ENCODE measurements at regions not wholly inside any gene's neighbourhood (a gene's known extent, or its start where the extent isn't known, plus 50 kb on each side); places are given as distances from the start of the nearest gene placed in this dataset.

DNA sequence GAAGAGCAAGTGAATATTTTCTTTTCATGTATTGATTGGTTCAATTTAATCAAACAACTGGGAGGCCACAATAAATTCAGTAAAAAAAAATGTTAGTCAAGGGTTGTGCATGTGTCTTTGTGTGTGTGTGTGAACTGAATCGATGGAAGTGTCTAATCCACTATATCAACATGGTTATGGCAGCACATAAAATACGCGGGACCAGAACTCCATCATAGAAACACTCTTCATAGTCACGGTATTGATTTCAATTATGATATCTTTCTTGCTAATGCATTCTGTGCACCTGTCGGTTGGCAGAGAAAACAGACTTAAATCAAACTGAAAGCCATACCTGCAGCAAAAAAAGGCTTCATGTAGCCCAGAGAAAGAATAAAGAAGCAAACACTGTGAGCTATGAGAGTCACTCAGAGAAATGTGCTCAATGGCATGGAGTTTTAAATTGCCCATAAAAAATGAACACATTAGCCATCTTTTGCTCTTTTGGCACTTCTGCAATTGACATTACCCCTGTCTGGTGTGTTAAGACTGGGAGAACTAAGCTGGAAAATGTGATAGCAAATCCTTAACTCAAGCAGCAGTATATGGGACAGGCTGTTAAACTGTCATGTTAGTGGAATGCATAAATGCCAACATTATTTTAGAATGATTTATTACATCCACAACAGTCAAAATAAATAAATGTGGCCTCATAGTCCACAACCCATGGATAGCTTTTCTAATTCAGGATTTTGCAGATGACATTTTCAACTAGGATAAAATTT lies 642.4 kb upstream of the C9orf72 start:
- H3K27me3 Mint-ChIP-seq (ENCODE audit: insufficient read depth) = no peaks in the 10 kb centered on the region
- no peaks in the 10 kb centered on the region for H3K9me3 Mint-ChIP-seq
- Histone ChIP-seq H3K27me3 (ENCODE audit: control insufficient read depth, insufficient read depth, low read length, poor library complexity, severe bottlenecking) (no peaks in the 10 kb centered on the region), H3K36me3 (ENCODE audit: control insufficient read depth, insufficient read depth, low read length) (no peaks in the 10 kb centered on the region), H3K9me3 (ENCODE audit: control insufficient read depth, low read length) (no peaks in the 10 kb centered on the region), H3K9ac (ENCODE audit: extremely low read depth, low read length, poor library complexity, severe bottlenecking) (no peak overlapping the region), H3K4me1 (ENCODE audit: control insufficient read depth, insufficient read depth, low read length) (no peaks in the 10 kb centered on the region), H3K27ac (ENCODE audit: low read depth, low read length) (no peak overlapping the region), H3K4me3 (ENCODE audit: low read length) (no peak overlapping the region)
- no peaks in the 10 kb centered on the region for H3K36me3 Mint-ChIP-seq (ENCODE audit: low read depth)
- 97 to 100% methylated on average over 4 of the region's 5 CpGs for WGBS, 2 experiments (ENCODE audit: insufficient coverage in 1 of 2, insufficient read length in 1 of 2)
- no peak overlapping the region for H3K27ac Mint-ChIP-seq
- TF ChIP-seq, protein P1, sequence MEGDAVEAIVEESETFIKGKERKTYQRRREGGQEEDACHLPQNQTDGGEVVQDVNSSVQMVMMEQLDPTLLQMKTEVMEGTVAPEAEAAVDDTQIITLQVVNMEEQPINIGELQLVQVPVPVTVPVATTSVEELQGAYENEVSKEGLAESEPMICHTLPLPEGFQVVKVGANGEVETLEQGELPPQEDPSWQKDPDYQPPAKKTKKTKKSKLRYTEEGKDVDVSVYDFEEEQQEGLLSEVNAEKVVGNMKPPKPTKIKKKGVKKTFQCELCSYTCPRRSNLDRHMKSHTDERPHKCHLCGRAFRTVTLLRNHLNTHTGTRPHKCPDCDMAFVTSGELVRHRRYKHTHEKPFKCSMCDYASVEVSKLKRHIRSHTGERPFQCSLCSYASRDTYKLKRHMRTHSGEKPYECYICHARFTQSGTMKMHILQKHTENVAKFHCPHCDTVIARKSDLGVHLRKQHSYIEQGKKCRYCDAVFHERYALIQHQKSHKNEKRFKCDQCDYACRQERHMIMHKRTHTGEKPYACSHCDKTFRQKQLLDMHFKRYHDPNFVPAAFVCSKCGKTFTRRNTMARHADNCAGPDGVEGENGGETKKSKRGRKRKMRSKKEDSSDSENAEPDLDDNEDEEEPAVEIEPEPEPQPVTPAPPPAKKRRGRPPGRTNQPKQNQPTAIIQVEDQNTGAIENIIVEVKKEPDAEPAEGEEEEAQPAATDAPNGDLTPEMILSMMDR (conservative IDR thresholded peaks at IDR 0.05) = no peak
- H3K4me1 Mint-ChIP-seq = peaks cover 6% of the 10 kb centered on the region
- no peak overlapping the region for H3K4me3 Mint-ChIP-seq
- DNase-seq = no peak

DNA sequence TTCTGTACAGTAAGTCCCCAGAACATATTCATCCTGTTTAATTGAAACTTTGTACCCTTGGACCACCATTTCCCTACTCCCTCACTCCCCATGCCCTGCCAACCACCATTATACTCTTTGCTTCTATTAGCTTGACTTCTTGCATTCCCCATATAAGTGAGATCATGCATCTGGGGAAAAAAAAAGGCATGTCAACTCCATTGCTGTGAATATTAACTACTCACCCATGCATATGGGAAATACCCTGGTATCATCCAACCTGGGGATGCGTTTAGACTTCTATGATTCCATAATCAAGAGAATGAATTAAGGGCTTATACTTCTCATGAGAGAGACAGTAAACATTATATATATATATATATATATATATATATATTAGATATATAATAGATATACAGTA lies 659.4 kb upstream of the C9orf72 start:
- no peaks in the 10 kb centered on the region for H3K36me3 Mint-ChIP-seq (ENCODE audit: low read depth)
- no peaks in the 10 kb centered on the region for H3K9me3 Mint-ChIP-seq
- no peaks in the 10 kb centered on the region for H3K27me3 Mint-ChIP-seq (ENCODE audit: insufficient read depth)
- TF ChIP-seq, protein P1 (conservative IDR thresholded peaks at IDR 0.05) = no peak
- Histone ChIP-seq H3K9ac (ENCODE audit: extremely low read depth, low read length, poor library complexity, severe bottlenecking) (no peak overlapping the region), H3K27me3 (ENCODE audit: control insufficient read depth, insufficient read depth, low read length, poor library complexity, severe bottlenecking) (no peaks in the 10 kb centered on the region), H3K36me3 (ENCODE audit: control insufficient read depth, insufficient read depth, low read length) (no peaks in the 10 kb centered on the region), H3K4me1 (ENCODE audit: control insufficient read depth, insufficient read depth, low read length) (no peaks in the 10 kb centered on the region), H3K4me3 (ENCODE audit: low read length) (no peak overlapping the region), H3K9me3 (ENCODE audit: control insufficient read depth, low read length) (no peaks in the 10 kb centered on the region), H3K27ac (ENCODE audit: low read depth, low read length) (no peak overlapping the region)
- no peak overlapping the region for H3K27ac Mint-ChIP-seq
- 100% methylated on average over 1 of the region's 1 CpG; no CpG with 5 or more reads in 1 of the 2 experiments for WGBS, 2 experiments (ENCODE audit: insufficient coverage in 1 of 2, insufficient read length in 1 of 2)
- no peak overlapping the region for H3K4me3 Mint-ChIP-seq
- H3K4me1 Mint-ChIP-seq = peaks cover 21% of the 10 kb centered on the region
- no peak for DNase-seq

DNA sequence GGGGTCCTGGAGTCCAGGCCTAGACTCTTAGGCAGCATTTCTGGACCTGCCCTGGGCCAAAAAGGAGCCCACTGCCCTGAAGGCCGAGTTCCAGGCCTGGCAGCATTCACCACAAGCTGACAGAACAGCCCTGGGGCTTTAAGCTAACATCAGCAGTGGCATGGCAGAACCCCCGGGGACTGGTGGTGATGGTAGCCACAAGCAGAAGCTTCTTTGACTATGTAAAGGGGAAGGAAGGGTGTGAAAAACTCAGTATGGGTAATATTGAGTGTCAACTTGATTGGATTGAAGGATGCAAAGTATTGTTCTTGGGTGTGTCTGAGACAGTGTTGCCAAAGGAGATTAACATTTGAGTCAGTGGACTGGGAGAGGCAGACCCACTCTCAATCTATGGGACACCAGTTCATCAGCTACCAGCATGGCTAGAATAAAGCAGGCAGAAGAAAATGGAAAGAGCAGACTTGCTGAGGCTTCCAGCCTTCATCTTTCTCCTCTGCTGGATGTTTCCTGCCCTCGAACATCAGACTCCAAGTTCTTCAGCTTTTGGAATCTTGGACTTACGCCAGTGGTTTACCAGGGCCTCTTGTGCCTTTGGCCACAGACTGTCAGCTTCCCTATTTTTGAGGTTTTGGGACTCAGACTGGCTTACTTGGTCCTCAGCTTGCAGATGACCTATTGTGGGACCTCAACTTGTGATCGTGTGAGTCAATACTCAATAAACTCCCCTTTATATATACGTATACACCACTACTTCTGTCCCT lies 661.0 kb upstream of the C9orf72 start:
- Mint-ChIP-seq H3K4me3 (no peak overlapping the region), H3K9me3 (no peaks in the 10 kb centered on the region), H3K4me1 (peaks cover 21% of the 10 kb centered on the region), H3K27ac (no peak overlapping the region), H3K36me3 (ENCODE audit: low read depth) (no peaks in the 10 kb centered on the region), H3K27me3 (ENCODE audit: insufficient read depth) (no peaks in the 10 kb centered on the region)
- DNase-seq = no peak
- no peak overlapping the region for H3K9ac ChIP-seq (ENCODE audit: extremely low read depth, low read length, poor library complexity, severe bottlenecking)
- H3K27me3 ChIP-seq (ENCODE audit: control insufficient read depth, insufficient read depth, low read length, poor library complexity, severe bottlenecking) = no peaks in the 10 kb centered on the region
- no peaks in the 10 kb centered on the region for H3K4me1 ChIP-seq (ENCODE audit: control insufficient read depth, insufficient read depth, low read length)
- H3K36me3 ChIP-seq (ENCODE audit: control insufficient read depth, insufficient read depth, low read length) = no peaks in the 10 kb centered on the region
- no peaks in the 10 kb centered on the region for H3K9me3 ChIP-seq (ENCODE audit: control insufficient read depth, low read length)
- no peak overlapping the region for H3K27ac ChIP-seq (ENCODE audit: low read depth, low read length)
- WGBS, 2 experiments (ENCODE audit: insufficient coverage in 1 of 2, insufficient read length in 1 of 2) = 88 to 95% methylated on average over 2 to 6 of the region's 6 CpGs
- no peak overlapping the region for H3K4me3 ChIP-seq (ENCODE audit: low read length)
- TF ChIP-seq, protein P1 (conservative IDR thresholded peaks at IDR 0.05) = no peak
